GM12878 (cell line): ENCODE measurements at regions not wholly inside any gene's neighbourhood (a gene's known extent, or its start where the extent isn't known, plus 50 kb on each side); places are given as distances from the start of the nearest gene placed in this dataset.

Source experiments
- CREB1 ChIP-seq: IDR thresholded peaks from 2 replicates; pipeline ENCODE4 v1.6.1; 2012; ENCODE audit warnings: low read depth, mild to moderate bottlenecking, inconsistent platforms
- CTCF ChIP-seq, 3 experiments: IDR thresholded peaks in 2 of 3; conservative IDR thresholded peaks in 1 of 3; 2 replicates each; pipeline ENCODE4 v1.5.1; 2011; ENCODE audit warnings: low read depth in 3 of 3, low read length in 3 of 3, mild to moderate bottlenecking in 3 of 3, control low read depth in 2 of 3, moderate library complexity in 2 of 3, inconsistent platforms in 1 of 3, mixed read lengths in 1 of 3; ENCODE audit not compliant: control insufficient read depth in 2 of 3, insufficient read depth in 1 of 3; ENCODE audit errors: extremely low read depth in 1 of 3
- EP300 ChIP-seq, 2 experiments: fragments of 150-350 bp in 1 of 2; IDR thresholded peaks; 2 replicates each; pipeline ENCODE4 v1.6.1; 2011 to 2012; ENCODE audit warnings: low read depth in 2 of 2, low read length in 2 of 2, borderline replicate concordance in 1 of 2, improper control_type of control experiment in 1 of 2, inconsistent platforms in 1 of 2; ENCODE audit not compliant: control insufficient read depth in 1 of 2
- ESRRA ChIP-seq: IDR thresholded peaks from 2 replicates; pipeline ENCODE4 v1.6.1; 2012; ENCODE audit warnings: mild to moderate bottlenecking, low read length, improper control_type of control experiment
- GABPA ChIP-seq: IDR thresholded peaks from 2 replicates; pipeline ENCODE4 v1.6.1; 2014; ENCODE audit warnings: antibody characterized with exemption, low read depth, mild to moderate bottlenecking, inconsistent platforms
- NBN ChIP-seq: fragments of 450-650 bp; IDR thresholded peaks from 2 replicates; pipeline ENCODE4 v1.6.1; 2016
- POLR2AphosphoS2 ChIP-seq: IDR thresholded peaks from 2 replicates; pipeline ENCODE4 v1.6.1; 2011; ENCODE audit warnings: low read depth, mild to moderate bottlenecking, low read length, improper control_type of control experiment, moderate library complexity
- RAD51 ChIP-seq: fragments of 450-650 bp; IDR thresholded peaks from 2 replicates; pipeline ENCODE4 v1.6.1; 2016; ENCODE audit warnings: moderate library complexity, mild to moderate bottlenecking, inconsistent platforms
- STAT3 ChIP-seq: IDR thresholded peaks from 2 replicates; pipeline ENCODE4 v1.6.1; 2011; ENCODE audit warnings: low read depth, low read length, improper control_type of control experiment
- TCF12 ChIP-seq: IDR thresholded peaks from 2 replicates; pipeline ENCODE4 v1.6.1; 2011; ENCODE audit warnings: low read depth, mild to moderate bottlenecking, low read length
- YBX1 ChIP-seq: fragments of 450-650 bp; IDR thresholded peaks from 2 replicates; pipeline ENCODE4 v1.6.1; 2016; ENCODE audit warnings: antibody characterized with exemption
- YY1 ChIP-seq: IDR thresholded peaks from 2 replicates; pipeline ENCODE4 v1.6.1; 2011; ENCODE audit warnings: low read depth, mild to moderate bottlenecking, low read length
- TF ChIP-seq, protein P1 (sequence below): IDR thresholded peaks from 2 replicates; pipeline ENCODE4 v1.6.1; 2011; ENCODE audit warnings: borderline replicate concordance, low read depth, mild to moderate bottlenecking, moderate library complexity, mixed read lengths, low read length; ENCODE audit not compliant: insufficient read depth; ENCODE audit errors: extremely low read length
- TF ChIP-seq, protein P2 (sequence below): IDR thresholded peaks from 2 replicates; pipeline ENCODE4 v1.6.1; 2011; ENCODE audit warnings: low read depth, low read length, improper control_type of control experiment, borderline replicate concordance

DNA sequence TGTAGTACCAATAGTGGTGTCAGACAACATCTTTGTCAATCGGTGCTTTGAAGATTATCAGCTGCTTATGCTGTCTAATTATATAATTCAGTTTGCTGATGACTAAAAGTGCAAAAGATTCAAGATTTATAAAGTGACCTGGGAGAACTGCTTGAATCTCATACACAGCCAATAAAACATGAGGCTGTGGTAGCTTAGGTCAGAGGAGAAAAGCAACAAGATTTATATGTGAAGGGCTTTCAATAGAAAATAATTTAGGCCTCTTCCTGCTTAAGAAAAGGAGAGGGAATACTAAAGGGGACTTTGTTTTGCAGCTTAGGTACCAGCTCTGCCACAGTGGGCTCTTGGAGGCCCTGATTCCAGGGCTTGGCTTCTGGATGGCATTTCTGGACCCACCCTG is 111.0 kb upstream of the MAD2L1 start:
- TF ChIP-seq GABPA (no peak), CTCF (IDR thresholded peaks at IDR 0.05 in 2 of 3, conservative IDR thresholded peaks at IDR 0.05 in 1 of 3; ENCODE audit: control insufficient read depth in 2 of 3, extremely low read depth in 1 of 3, insufficient read depth in 1 of 3, low read depth in 3 of 3, low read length in 3 of 3) (no peak), STAT3 (no peak), EP300 (IDR thresholded peaks at IDR 0.05; ENCODE audit: borderline replicate concordance in 1 of 2, control insufficient read depth in 1 of 2, low read depth in 2 of 2, low read length in 2 of 2) (no peak), YBX1 (no peak), ESRRA (no peak), TCF12 (no peak), YY1 (no peak), CREB1 (no peak), POLR2AphosphoS2 (no peak), RAD51 (no peak), NBN (no peak)
- TF ChIP-seq, protein P1, sequence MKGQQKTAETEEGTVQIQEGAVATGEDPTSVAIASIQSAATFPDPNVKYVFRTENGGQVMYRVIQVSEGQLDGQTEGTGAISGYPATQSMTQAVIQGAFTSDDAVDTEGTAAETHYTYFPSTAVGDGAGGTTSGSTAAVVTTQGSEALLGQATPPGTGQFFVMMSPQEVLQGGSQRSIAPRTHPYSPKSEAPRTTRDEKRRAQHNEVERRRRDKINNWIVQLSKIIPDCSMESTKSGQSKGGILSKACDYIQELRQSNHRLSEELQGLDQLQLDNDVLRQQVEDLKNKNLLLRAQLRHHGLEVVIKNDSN, result no peak
- TF ChIP-seq, protein P2, sequence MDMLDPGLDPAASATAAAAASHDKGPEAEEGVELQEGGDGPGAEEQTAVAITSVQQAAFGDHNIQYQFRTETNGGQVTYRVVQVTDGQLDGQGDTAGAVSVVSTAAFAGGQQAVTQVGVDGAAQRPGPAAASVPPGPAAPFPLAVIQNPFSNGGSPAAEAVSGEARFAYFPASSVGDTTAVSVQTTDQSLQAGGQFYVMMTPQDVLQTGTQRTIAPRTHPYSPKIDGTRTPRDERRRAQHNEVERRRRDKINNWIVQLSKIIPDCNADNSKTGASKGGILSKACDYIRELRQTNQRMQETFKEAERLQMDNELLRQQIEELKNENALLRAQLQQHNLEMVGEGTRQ, result no peak
